ENCODE measurements at regions not wholly inside any gene's neighbourhood (a gene's known extent, or its start where the extent isn't known, plus 50 kb on each side); places are given as distances from the start of the nearest gene placed in this dataset.

DNA sequence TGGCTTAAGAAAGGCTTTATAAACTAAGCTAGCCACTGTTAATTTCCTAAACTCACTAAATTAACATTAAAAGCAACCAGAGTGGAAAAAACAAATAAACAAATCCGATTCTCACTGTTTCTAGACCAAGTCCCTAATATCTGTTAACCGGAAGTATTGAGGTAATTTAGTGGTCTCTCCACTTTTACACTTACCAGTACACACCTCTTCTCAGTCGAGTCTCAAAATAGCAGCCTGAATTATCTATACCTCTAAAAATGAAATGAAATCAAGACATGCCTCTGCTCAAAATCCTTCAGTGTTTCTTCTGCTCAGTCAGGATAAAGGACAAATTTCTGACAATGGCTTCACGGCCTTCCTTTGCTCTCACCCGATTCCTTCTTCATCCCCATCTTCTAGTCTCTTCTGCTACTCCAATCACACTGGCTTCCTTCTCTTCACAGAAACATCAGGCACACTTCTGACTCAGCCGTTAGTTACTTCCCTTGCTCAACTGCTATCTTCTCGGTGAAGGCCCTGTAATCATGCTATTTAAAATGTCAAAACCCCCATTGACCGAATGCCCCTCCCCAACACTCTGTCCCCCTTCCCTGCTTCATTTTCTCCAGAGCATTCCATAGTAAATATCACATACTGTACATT, 161.3 kb downstream of the KITLG start:
- Histone ChIP-seq H3K4me1 (ENCODE audit: insufficient read depth, low read length) (no peaks in the 10 kb centered on the region), H3K36me3 (ENCODE audit: insufficient read depth, low read length) (no peaks in the 10 kb centered on the region), H3K27ac (ENCODE audit: low read depth, low read length) (no peak overlapping the region), H3K4me3 (ENCODE audit: low read length) (no peak overlapping the region), H3K9me3 (ENCODE audit: low read length) (no peaks in the 10 kb centered on the region), H3K27me3 (ENCODE audit: insufficient read depth, low read length, poor library complexity, severe bottlenecking) (no peaks in the 10 kb centered on the region)
- Mint-ChIP-seq H3K27ac (no peak overlapping the region), H3K4me1 (no peaks in the 10 kb centered on the region), H3K27me3 (peaks cover 0 to 3% of the 10 kb centered on the region in 2 donors), H3K4me3 (no peak overlapping the region), H3K9me3 (no peaks in the 10 kb centered on the region), H3K36me3 (no peaks in the 10 kb centered on the region)
- DNase-seq = no peak
- ChIA-PET CTCF (no interaction called here), POLR2A (no interaction called here)

DNA sequence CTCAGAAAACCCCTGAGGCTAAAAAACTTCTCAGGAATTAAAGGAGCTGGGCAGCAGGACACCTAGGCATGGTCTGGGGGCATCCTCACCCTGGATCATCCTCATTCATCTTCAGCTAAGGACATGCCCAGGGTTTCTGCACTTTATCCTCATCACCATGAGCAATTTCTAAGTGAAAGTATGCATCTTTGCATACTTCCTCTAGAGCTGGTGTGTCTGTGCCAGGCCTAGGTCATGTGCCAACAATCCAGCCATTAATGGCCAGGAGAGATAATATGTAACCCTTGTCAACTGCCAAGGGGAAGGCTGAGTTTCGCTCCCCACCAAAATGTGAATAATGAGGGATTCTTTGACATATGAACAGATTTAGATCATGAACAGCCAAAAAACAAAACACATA, 160.5 kb downstream of the KITLG start:
- CTCF ChIA-PET = no interaction called here
- H3K36me3 Mint-ChIP-seq = no peaks in the 10 kb centered on the region
- Histone ChIP-seq H3K36me3 (ENCODE audit: insufficient read depth, low read length) (no peaks in the 10 kb centered on the region), H3K9me3 (ENCODE audit: low read length) (no peaks in the 10 kb centered on the region), H3K4me1 (ENCODE audit: insufficient read depth, low read length) (no peaks in the 10 kb centered on the region), H3K27me3 (ENCODE audit: insufficient read depth, low read length, poor library complexity, severe bottlenecking) (no peaks in the 10 kb centered on the region), H3K27ac (ENCODE audit: low read depth, low read length) (no peak overlapping the region), H3K4me3 (ENCODE audit: low read length) (no peak overlapping the region)
- no peaks in the 10 kb centered on the region for H3K4me1 Mint-ChIP-seq
- no peaks in the 10 kb centered on the region for H3K9me3 Mint-ChIP-seq
- H3K4me3 Mint-ChIP-seq = no peak overlapping the region
- peaks cover 0 to 3% of the 10 kb centered on the region in 2 donors for H3K27me3 Mint-ChIP-seq
- DNase-seq = no peak
- POLR2A ChIA-PET = no interaction called here
- no peak overlapping the region for H3K27ac Mint-ChIP-seq

DNA sequence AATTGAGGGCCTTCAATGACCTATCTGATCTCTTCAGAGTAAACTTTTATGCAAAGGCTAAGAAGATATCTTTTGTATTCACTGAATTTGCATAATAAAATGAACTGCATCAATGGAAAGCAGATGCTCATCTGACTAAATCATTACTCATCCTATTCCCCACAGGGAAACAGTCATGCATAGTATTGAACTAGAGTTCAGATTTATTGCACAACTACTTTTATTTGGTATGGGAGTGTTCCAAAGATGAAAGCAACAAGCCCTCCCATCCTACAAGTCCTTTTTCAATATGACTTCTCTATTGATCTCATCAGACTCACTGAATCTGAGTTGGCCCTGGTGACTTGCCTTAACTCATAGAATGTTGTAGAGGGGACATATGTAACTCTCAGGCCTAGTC, 159.8 kb downstream of the KITLG start:
- ChIA-PET CTCF (no interaction called here), POLR2A (no interaction called here)
- Mint-ChIP-seq H3K9me3 (peaks cover 0 to 2% (median 0%) of the 10 kb centered on the region in 5 donors), H3K4me3 (no peak overlapping the region), H3K4me1 (no peaks in the 10 kb centered on the region), H3K36me3 (no peaks in the 10 kb centered on the region), H3K27me3 (peaks cover 0 to 3% of the 10 kb centered on the region in 2 donors), H3K27ac (no peak overlapping the region)
- no peak overlapping the region for H3K27ac ChIP-seq (ENCODE audit: low read depth, low read length)
- H3K27me3 ChIP-seq (ENCODE audit: insufficient read depth, low read length, poor library complexity, severe bottlenecking) = no peaks in the 10 kb centered on the region
- H3K36me3 ChIP-seq (ENCODE audit: insufficient read depth, low read length) = no peaks in the 10 kb centered on the region
- no peak overlapping the region for H3K4me3 ChIP-seq (ENCODE audit: low read length)
- DNase-seq = no peak
- no peaks in the 10 kb centered on the region for H3K9me3 ChIP-seq (ENCODE audit: low read length)
- H3K4me1 ChIP-seq (ENCODE audit: insufficient read depth, low read length) = no peaks in the 10 kb centered on the region

DNA sequence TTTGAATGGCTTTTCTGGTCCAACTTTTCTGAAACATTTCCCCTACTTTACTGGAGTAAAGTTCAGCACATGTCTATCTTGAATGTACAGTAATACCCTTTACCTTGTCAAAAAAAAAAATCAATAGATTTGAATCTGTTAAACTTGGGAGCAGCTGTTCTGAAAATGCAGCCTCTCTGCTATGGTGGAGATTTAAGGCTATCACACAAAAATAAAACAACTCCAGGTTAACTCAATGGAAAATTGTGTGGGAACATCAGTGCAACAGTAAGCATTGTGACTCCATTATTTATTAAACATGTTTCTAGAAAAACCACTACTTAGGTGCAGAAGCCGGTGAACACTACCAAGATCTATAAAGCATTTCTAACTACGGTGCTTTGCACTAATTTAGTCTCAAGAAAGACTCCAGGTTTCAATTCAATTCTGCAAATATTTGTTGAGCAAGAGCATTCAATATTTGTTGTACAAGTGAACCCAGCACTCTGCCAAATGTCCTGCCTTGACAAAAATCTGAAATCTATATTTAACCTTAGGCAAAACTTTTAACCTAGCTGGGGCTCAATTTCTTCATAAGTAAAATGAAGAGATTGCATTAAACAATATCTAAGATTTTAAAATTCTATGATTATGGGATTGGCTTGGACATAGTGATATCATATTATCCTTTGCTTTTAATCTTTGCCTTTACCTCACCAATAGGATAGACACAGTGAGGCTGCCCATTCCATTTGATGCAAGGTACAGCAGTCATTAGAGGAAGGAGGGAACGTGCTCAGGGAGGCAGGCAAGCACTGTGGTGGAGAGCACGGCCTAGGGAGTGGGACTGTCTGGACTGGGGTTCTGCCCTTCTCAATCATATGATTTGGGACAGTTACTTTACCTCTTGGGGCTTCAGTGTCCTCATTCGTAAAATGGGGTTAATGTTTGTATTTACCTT, 155.2 kb downstream of the KITLG start:
- Histone ChIP-seq H3K4me1 (ENCODE audit: insufficient read depth, low read length) (no peaks in the 10 kb centered on the region), H3K4me3 (ENCODE audit: low read length) (no peak overlapping the region), H3K9me3 (ENCODE audit: low read length) (no peaks in the 10 kb centered on the region), H3K27me3 (ENCODE audit: insufficient read depth, low read length, poor library complexity, severe bottlenecking) (no peaks in the 10 kb centered on the region), H3K27ac (ENCODE audit: low read depth, low read length) (no peak overlapping the region), H3K36me3 (ENCODE audit: insufficient read depth, low read length) (no peaks in the 10 kb centered on the region)
- no peaks in the 10 kb centered on the region for H3K27me3 Mint-ChIP-seq
- no peak for DNase-seq
- ChIA-PET CTCF (no interaction called here), POLR2A (no interaction called here)
- H3K4me3 Mint-ChIP-seq = no peak overlapping the region
- H3K9me3 Mint-ChIP-seq = peaks cover 0 to 4% (median 2%) of the 10 kb centered on the region in 5 donors
- no peak overlapping the region for H3K27ac Mint-ChIP-seq
- no peaks in the 10 kb centered on the region for H3K4me1 Mint-ChIP-seq
- H3K36me3 Mint-ChIP-seq = no peaks in the 10 kb centered on the region

DNA sequence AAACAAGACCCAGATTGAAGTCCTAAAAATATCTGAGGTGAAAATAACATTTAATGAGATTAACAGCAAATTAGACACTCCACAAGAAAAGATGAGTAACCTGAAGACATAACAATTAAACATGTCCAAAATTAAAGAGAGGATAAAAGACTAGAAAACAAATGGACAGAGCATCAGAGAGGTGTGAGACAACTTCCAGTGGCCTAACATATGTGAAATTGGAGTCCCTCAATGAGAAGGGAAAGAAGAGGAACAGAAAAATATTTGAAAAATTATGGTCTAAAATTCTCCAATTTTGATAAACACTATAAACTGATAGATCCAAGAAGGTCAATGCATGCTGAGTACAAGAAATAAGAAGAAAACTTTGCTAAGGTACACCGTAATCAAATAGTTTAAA, 151.9 kb downstream of the KITLG start:
- H3K27me3 Mint-ChIP-seq = no peaks in the 10 kb centered on the region

DNA sequence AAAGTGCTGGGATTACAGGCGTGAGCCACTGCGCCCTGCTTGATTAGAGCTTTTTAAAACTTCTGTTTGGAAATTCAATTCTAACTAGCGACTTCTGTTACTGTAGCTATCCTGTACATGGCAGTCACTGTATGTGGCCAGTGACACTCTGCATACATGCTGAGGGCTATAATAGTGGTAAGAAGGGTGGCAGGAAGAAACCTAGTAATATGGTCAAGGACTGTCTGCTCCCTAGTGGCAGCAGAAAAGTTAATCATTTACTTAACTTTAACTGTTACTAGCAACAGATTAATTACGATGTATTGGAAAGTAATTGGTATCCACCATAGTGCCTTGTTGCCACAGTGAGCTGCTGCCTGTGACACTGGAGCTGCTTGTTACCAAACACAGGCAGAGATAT, 149.0 kb downstream of the KITLG start:
- Mint-ChIP-seq H3K4me1 (no peaks in the 10 kb centered on the region), H3K36me3 (no peaks in the 10 kb centered on the region), H3K27ac (no peak overlapping the region), H3K9me3 (peaks cover 0 to 4% (median 3%) of the 10 kb centered on the region in 5 donors), H3K4me3 (no peak overlapping the region), H3K27me3 (peaks cover 0 to 1% of the 10 kb centered on the region in 2 donors)
- H3K27ac ChIP-seq (ENCODE audit: low read depth, low read length) = no peak overlapping the region
- POLR2A ChIA-PET = no interaction called here
- no peaks in the 10 kb centered on the region for H3K36me3 ChIP-seq (ENCODE audit: insufficient read depth, low read length)
- no peak for DNase-seq
- no peak overlapping the region for H3K4me3 ChIP-seq (ENCODE audit: low read length)
- H3K4me1 ChIP-seq (ENCODE audit: insufficient read depth, low read length) = no peaks in the 10 kb centered on the region
- no peaks in the 10 kb centered on the region for H3K9me3 ChIP-seq (ENCODE audit: low read length)
- CTCF ChIA-PET = no interaction called here
- H3K27me3 ChIP-seq (ENCODE audit: insufficient read depth, low read length, poor library complexity, severe bottlenecking) = no peaks in the 10 kb centered on the region

More for the DNA sequence above, 151.9 kb downstream of the KITLG start:
- no peaks in the 10 kb centered on the region for H3K36me3 Mint-ChIP-seq
- CTCF ChIA-PET = no interaction called here
- DNase-seq = no peak
- Histone ChIP-seq H3K4me3 (ENCODE audit: low read length) (no peak overlapping the region), H3K4me1 (ENCODE audit: insufficient read depth, low read length) (no peaks in the 10 kb centered on the region), H3K36me3 (ENCODE audit: insufficient read depth, low read length) (no peaks in the 10 kb centered on the region), H3K27ac (ENCODE audit: low read depth, low read length) (no peak overlapping the region), H3K9me3 (ENCODE audit: low read length) (no peaks in the 10 kb centered on the region), H3K27me3 (ENCODE audit: insufficient read depth, low read length, poor library complexity, severe bottlenecking) (no peaks in the 10 kb centered on the region)
- no peaks in the 10 kb centered on the region for H3K4me1 Mint-ChIP-seq
- peaks cover 0 to 4% (median 2%) of the 10 kb centered on the region in 5 donors for H3K9me3 Mint-ChIP-seq
- no peak overlapping the region for H3K4me3 Mint-ChIP-seq
- H3K27ac Mint-ChIP-seq = no peak overlapping the region
- POLR2A ChIA-PET = no interaction called here

DNA sequence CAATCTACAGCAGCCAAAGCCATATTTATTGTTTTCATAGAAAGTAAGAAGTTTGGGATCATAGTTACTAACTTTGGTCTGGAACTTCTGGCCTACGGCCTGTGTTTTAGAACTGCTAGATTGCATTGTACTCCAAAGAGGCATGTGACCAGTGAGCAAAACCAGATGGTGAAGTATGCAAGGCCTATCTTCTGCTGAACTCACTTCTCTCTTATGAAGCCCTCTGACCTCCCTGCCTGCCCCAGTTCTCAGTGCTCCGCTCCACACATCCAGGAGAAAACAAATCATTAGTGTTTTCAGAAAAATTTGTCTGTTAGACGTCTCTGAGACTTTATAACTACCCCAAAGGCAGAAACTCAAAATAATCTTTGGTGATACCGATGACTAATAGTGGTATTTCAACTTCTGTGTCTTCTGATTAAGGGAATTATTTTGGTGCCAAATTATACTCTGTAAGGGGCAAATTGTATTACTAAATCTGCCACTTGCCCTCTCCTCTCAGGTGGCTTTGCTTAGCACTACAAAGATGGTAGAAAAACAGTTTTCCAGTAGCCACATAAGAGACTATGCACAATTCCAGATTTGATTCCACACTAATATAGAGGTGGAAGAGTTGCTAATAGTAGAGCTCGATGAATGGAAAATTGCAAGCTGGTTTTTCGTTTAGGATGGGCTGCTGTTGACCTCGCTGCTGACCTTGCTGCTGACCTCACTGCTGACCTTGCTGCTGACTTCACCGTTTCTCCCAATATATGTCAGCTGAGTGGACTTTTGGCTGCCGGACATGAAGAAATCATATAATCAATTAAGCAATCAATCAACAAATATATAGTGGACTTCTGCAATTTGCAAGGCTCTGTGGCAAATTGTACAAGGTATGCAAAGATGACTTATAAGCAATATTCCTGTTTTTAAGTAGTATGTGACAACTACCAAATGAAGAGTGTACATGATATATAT, 147.5 kb downstream of the KITLG start:
- no peak overlapping the region for H3K4me3 ChIP-seq (ENCODE audit: low read length)
- no peaks in the 10 kb centered on the region for H3K9me3 ChIP-seq (ENCODE audit: low read length)
- Mint-ChIP-seq H3K36me3 (no peaks in the 10 kb centered on the region), H3K27me3 (peaks cover 0 to 1% of the 10 kb centered on the region in 2 donors), H3K9me3 (peaks cover 0 to 4% (median 3%) of the 10 kb centered on the region in 5 donors), H3K4me3 (no peak overlapping the region), H3K27ac (no peak overlapping the region), H3K4me1 (no peaks in the 10 kb centered on the region)
- H3K4me1 ChIP-seq (ENCODE audit: insufficient read depth, low read length) = no peaks in the 10 kb centered on the region
- CTCF ChIA-PET = interaction anchor here (1.0 kb wide), 1 partner anchor 20 kb away, joined by 3 read pairs; no protein-coding TSS in a partner anchor
- H3K36me3 ChIP-seq (ENCODE audit: insufficient read depth, low read length) = no peaks in the 10 kb centered on the region
- H3K27me3 ChIP-seq (ENCODE audit: insufficient read depth, low read length, poor library complexity, severe bottlenecking) = no peaks in the 10 kb centered on the region
- DNase-seq = no peak
- H3K27ac ChIP-seq (ENCODE audit: low read depth, low read length) = no peak overlapping the region
- POLR2A ChIA-PET = no interaction called here
